GM12875 (cell line): ENCODE measurements at regions not wholly inside any gene's neighbourhood (a gene's known extent, or its start where the extent isn't known, plus 50 kb on each side); places are given as distances from the start of the nearest gene placed in this dataset.

Source experiments
- H3K4me3 ChIP-seq: one replicate; pipeline ENCODE4 v1.5.1; 2011; ENCODE audit warnings: low read depth, low read length, control low read depth
- TF ChIP-seq, protein P1 (sequence below): IDR thresholded peaks from 2 replicates; pipeline ENCODE4 v1.5.1; 2011; ENCODE audit warnings: low read depth, mild to moderate bottlenecking, control low read depth, inconsistent platforms, low read length, moderate library complexity, borderline replicate concordance; ENCODE audit not compliant: insufficient read depth

DNA sequence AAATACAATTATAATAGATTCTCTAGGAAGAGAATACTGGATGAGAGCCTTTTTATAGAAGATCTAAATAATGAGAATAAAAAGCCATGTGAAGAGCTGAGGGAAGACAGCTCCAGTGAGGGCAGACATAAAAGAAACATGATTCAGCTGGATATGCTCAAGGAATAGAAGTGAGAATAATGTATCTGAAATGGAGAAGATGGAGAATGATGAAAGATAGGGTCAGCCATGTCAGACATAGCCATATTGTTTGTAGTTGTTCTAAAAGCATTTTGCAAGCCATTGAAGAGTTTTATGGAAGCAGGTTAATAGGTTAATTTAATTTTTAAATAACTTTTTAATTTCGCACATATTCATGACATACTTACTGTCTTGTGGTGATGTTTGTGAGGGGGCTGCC lies 713.5 kb upstream of the ARPP21 start:
- TF ChIP-seq, protein P1, sequence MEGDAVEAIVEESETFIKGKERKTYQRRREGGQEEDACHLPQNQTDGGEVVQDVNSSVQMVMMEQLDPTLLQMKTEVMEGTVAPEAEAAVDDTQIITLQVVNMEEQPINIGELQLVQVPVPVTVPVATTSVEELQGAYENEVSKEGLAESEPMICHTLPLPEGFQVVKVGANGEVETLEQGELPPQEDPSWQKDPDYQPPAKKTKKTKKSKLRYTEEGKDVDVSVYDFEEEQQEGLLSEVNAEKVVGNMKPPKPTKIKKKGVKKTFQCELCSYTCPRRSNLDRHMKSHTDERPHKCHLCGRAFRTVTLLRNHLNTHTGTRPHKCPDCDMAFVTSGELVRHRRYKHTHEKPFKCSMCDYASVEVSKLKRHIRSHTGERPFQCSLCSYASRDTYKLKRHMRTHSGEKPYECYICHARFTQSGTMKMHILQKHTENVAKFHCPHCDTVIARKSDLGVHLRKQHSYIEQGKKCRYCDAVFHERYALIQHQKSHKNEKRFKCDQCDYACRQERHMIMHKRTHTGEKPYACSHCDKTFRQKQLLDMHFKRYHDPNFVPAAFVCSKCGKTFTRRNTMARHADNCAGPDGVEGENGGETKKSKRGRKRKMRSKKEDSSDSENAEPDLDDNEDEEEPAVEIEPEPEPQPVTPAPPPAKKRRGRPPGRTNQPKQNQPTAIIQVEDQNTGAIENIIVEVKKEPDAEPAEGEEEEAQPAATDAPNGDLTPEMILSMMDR = no peak
- H3K4me3 ChIP-seq = no peak overlapping the region

GRCh38 chr3:34929036-34929435 lies 710.3 kb upstream of the ARPP21 start:
- TF ChIP-seq, protein P1 = no peak

GRCh38 chr3:34934660-34935059 lies 704.7 kb upstream of the ARPP21 start:
- TF ChIP-seq, protein P1 = no peak
- H3K4me3 ChIP-seq = no peak overlapping the region

More at GRCh38 chr3:34929036-34929435, 710.3 kb upstream of the ARPP21 start:
- no peak overlapping the region for H3K4me3 ChIP-seq

- H3K4me3 ChIP-seq = no peak overlapping the region
- TF ChIP-seq, protein P1 = no peak
Measured at GRCh38 chr3:34938784-34939183, 700.5 kb upstream of the ARPP21 start.

GRCh38 chr3:34942256-34942655 lies 697.1 kb upstream of the ARPP21 start:
- TF ChIP-seq, protein P1 = no peak
- H3K4me3 ChIP-seq = no peak overlapping the region

DNA sequence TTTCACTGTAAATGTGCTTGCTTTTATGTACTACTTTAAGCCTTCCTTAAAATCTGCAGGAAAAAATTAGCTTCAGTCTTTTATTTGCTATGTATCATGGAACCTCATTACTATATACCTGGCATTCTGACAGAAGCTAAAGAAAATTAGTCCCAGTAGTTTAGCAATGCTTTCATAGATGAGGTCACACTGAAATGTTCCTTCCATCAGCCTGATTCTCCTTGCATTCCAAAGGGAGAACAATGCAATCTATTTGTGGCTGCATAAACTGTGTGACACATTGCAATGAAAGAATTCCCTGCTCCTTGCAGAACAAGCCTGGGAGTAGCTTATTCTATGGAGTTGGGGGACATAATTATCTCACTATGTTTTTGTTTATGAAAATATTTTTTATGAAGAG lies 691.5 kb upstream of the ARPP21 start:
- TF ChIP-seq, protein P1 = no peak
- H3K4me3 ChIP-seq = no peak overlapping the region

DNA sequence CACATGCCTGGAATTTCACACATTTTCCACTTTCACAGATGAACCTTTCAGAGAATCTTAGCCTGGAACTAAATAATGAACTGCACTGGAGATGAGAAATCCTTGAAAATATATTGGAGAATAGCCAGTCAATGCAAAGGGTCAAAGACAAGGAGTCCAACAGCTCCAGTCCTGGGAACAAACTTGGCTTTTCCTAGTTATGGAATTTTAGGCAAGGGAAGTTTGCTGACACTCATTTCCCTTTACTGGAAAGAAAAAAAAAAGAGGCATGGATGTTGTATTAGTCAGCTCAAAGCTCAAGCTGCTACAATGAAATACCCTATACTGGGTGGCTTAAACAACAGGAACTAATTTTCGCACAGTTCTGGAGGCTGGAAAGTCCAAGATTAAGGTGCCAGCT lies 690.8 kb upstream of the ARPP21 start:
- TF ChIP-seq, protein P1 = no peak
- H3K4me3 ChIP-seq = no peak overlapping the region
